ENCODE measurements at regions not wholly inside any gene's neighbourhood (a gene's known extent, or its start where the extent isn't known, plus 50 kb on each side); places are given as distances from the start of the nearest gene placed in this dataset.
A peak's percentile ranks its signal among the peaks of the same experiment; 100 is the strongest.

GRCh38 chr13:47396915-47397314, 500.1 kb upstream of the HTR2A start:
- Histone ChIP-seq H3K9me3 (ENCODE audit: insufficient read depth, low read length) (no peaks in the 10 kb centered on the region), H3K4me1 (ENCODE audit: insufficient read depth, insufficient read length) (no peaks in the 10 kb centered on the region), H3K4me3 (ENCODE audit: insufficient read length, low read depth) (no peak overlapping the region), H3K36me3 (ENCODE audit: insufficient read depth, insufficient read length, low read length) (no peaks in the 10 kb centered on the region), H3K27me3 (ENCODE audit: insufficient read depth, insufficient read length) (no peaks in the 10 kb centered on the region), H3K9ac (ENCODE audit: insufficient read length, low read depth) (no peak overlapping the region)
- DNase-seq (ENCODE audit: low read depth, low spot score): peak; percentile 32
- TF ChIP-seq ZNF274 (IDR thresholded peaks at IDR 0.05; ENCODE audit: low read depth, low read length) (no peak), SUZ12 (IDR thresholded peaks at IDR 0.05; ENCODE audit: extremely low read depth, insufficient read depth, insufficient read length) (no peak), YY1 (IDR thresholded peaks at IDR 0.05; ENCODE audit: insufficient read depth, insufficient read length) (no peak)

- no peaks in the 10 kb centered on the region for H3K4me1 ChIP-seq (ENCODE audit: insufficient read depth, insufficient read length)
- no peak overlapping the region for H3K9ac ChIP-seq (ENCODE audit: insufficient read length, low read depth)
- no peak for DNase-seq (ENCODE audit: low read depth, low spot score)
- TF ChIP-seq YY1 (IDR thresholded peaks at IDR 0.05; ENCODE audit: insufficient read depth, insufficient read length) (no peak), ZNF274 (IDR thresholded peaks at IDR 0.05; ENCODE audit: low read depth, low read length) (no peak), SUZ12 (IDR thresholded peaks at IDR 0.05; ENCODE audit: extremely low read depth, insufficient read depth, insufficient read length) (no peak)
- H3K36me3 ChIP-seq (ENCODE audit: insufficient read depth, insufficient read length, low read length): no peaks in the 10 kb centered on the region
- no peaks in the 10 kb centered on the region for H3K27me3 ChIP-seq (ENCODE audit: insufficient read depth, insufficient read length)
- 0 out of 2 replicates have a peak, but pooled peaks cover 7% of the 10 kb centered on the region for H3K9me3 ChIP-seq (ENCODE audit: insufficient read depth, low read length)
- H3K4me3 ChIP-seq (ENCODE audit: insufficient read length, low read depth): no peak overlapping the region
Measured at GRCh38 chr13:47374741-47375140, 477.9 kb upstream of the HTR2A start.

- H3K9ac ChIP-seq (ENCODE audit: insufficient read length, low read depth): no peak overlapping the region
- H3K36me3 ChIP-seq (ENCODE audit: insufficient read depth, insufficient read length, low read length): no peaks in the 10 kb centered on the region
- no peaks in the 10 kb centered on the region for H3K27me3 ChIP-seq (ENCODE audit: insufficient read depth, insufficient read length)
- H3K9me3 ChIP-seq (ENCODE audit: insufficient read depth, low read length): 0 out of 2 replicates have a peak, but pooled peaks cover 7% of the 10 kb centered on the region
- H3K4me1 ChIP-seq (ENCODE audit: insufficient read depth, insufficient read length): no peaks in the 10 kb centered on the region
- DNase-seq (ENCODE audit: low read depth, low spot score): peak; percentile 11
- TF ChIP-seq SUZ12 (IDR thresholded peaks at IDR 0.05; ENCODE audit: extremely low read depth, insufficient read depth, insufficient read length) (no peak), ZNF274 (IDR thresholded peaks at IDR 0.05; ENCODE audit: low read depth, low read length) (no peak), YY1 (IDR thresholded peaks at IDR 0.05; ENCODE audit: insufficient read depth, insufficient read length) (no peak)
- no peak overlapping the region for H3K4me3 ChIP-seq (ENCODE audit: insufficient read length, low read depth)
Measured at GRCh38 chr13:47372751-47373150, 475.9 kb upstream of the HTR2A start.

GRCh38 chr13:47351798-47352197, 454.9 kb upstream of the HTR2A start:
- Histone ChIP-seq H3K4me3 (ENCODE audit: insufficient read length, low read depth) (no peak overlapping the region), H3K9ac (ENCODE audit: insufficient read length, low read depth) (no peak overlapping the region), H3K4me1 (ENCODE audit: insufficient read depth, insufficient read length) (no peaks in the 10 kb centered on the region), H3K27me3 (ENCODE audit: insufficient read depth, insufficient read length) (no peaks in the 10 kb centered on the region), H3K9me3 (ENCODE audit: insufficient read depth, low read length) (no peaks in the 10 kb centered on the region), H3K36me3 (ENCODE audit: insufficient read depth, insufficient read length, low read length) (no peaks in the 10 kb centered on the region)
- TF ChIP-seq SUZ12 (IDR thresholded peaks at IDR 0.05; ENCODE audit: extremely low read depth, insufficient read depth, insufficient read length) (no peak), ZNF274 (IDR thresholded peaks at IDR 0.05; ENCODE audit: low read depth, low read length) (no peak), YY1 (IDR thresholded peaks at IDR 0.05; ENCODE audit: insufficient read depth, insufficient read length) (no peak)
- DNase-seq (ENCODE audit: low read depth, low spot score): no peak

GRCh38 chr13:47350334-47351124, 453.7 kb upstream of the HTR2A start:
- Histone ChIP-seq H3K9ac (ENCODE audit: insufficient read length, low read depth) (no peak overlapping the region), H3K36me3 (ENCODE audit: insufficient read depth, insufficient read length, low read length) (no peaks in the 10 kb centered on the region), H3K4me3 (ENCODE audit: insufficient read length, low read depth) (no peak overlapping the region), H3K4me1 (ENCODE audit: insufficient read depth, insufficient read length) (no peaks in the 10 kb centered on the region), H3K9me3 (ENCODE audit: insufficient read depth, low read length) (no peaks in the 10 kb centered on the region), H3K27me3 (ENCODE audit: insufficient read depth, insufficient read length) (no peaks in the 10 kb centered on the region)
- no peak for DNase-seq (ENCODE audit: low read depth, low spot score)
- TF ChIP-seq ZNF274 (IDR thresholded peaks at IDR 0.05; ENCODE audit: low read depth, low read length) (no peak), SUZ12 (IDR thresholded peaks at IDR 0.05; ENCODE audit: extremely low read depth, insufficient read depth, insufficient read length) (no peak), YY1 (IDR thresholded peaks at IDR 0.05; ENCODE audit: insufficient read depth, insufficient read length) (no peak)

GRCh38 chr13:47349211-47349610, 452.4 kb upstream of the HTR2A start:
- DNase-seq (ENCODE audit: low read depth, low spot score): no peak
- H3K9me3 ChIP-seq (ENCODE audit: insufficient read depth, low read length): no peaks in the 10 kb centered on the region
- H3K4me3 ChIP-seq (ENCODE audit: insufficient read length, low read depth): no peak overlapping the region
- no peak for TF ChIP-seq SUZ12 (IDR thresholded peaks at IDR 0.05; ENCODE audit: extremely low read depth, insufficient read depth, insufficient read length)
- no peak for TF ChIP-seq ZNF274 (IDR thresholded peaks at IDR 0.05; ENCODE audit: low read depth, low read length)
- TF ChIP-seq YY1 (IDR thresholded peaks at IDR 0.05; ENCODE audit: insufficient read depth, insufficient read length): no peak
- H3K9ac ChIP-seq (ENCODE audit: insufficient read length, low read depth): no peak overlapping the region
- H3K4me1 ChIP-seq (ENCODE audit: insufficient read depth, insufficient read length): no peaks in the 10 kb centered on the region
- H3K27me3 ChIP-seq (ENCODE audit: insufficient read depth, insufficient read length): no peaks in the 10 kb centered on the region
- H3K36me3 ChIP-seq (ENCODE audit: insufficient read depth, insufficient read length, low read length): no peaks in the 10 kb centered on the region

- Histone ChIP-seq H3K36me3 (ENCODE audit: insufficient read depth, insufficient read length, low read length) (no peaks in the 10 kb centered on the region), H3K9ac (ENCODE audit: insufficient read length, low read depth) (no peak overlapping the region), H3K27me3 (ENCODE audit: insufficient read depth, insufficient read length) (no peaks in the 10 kb centered on the region), H3K4me1 (ENCODE audit: insufficient read depth, insufficient read length) (no peaks in the 10 kb centered on the region), H3K4me3 (ENCODE audit: insufficient read length, low read depth) (no peak overlapping the region), H3K9me3 (ENCODE audit: insufficient read depth, low read length) (no peaks in the 10 kb centered on the region; the same call in 1 of the 2 replicates)
- TF ChIP-seq YY1 (IDR thresholded peaks at IDR 0.05; ENCODE audit: insufficient read depth, insufficient read length) (no peak), SUZ12 (IDR thresholded peaks at IDR 0.05; ENCODE audit: extremely low read depth, insufficient read depth, insufficient read length) (no peak), ZNF274 (IDR thresholded peaks at IDR 0.05; ENCODE audit: low read depth, low read length) (no peak)
- DNase-seq (ENCODE audit: low read depth, low spot score): no peak
Measured at GRCh38 chr13:47337781-47338507, 441.1 kb upstream of the HTR2A start.
